GM12891 (cell line): ENCODE measurements at regions not wholly inside any gene's neighbourhood (a gene's known extent, or its start where the extent isn't known, plus 50 kb on each side); places are given as distances from the start of the nearest gene placed in this dataset.

Experiments used
- POLR2A ChIP-seq: IDR thresholded peaks from 2 replicates; pipeline ENCODE4 v1.6.1; 2011; ENCODE audit warnings: low read depth, low read length, control low read depth
- POLR2AphosphoS5 ChIP-seq: IDR thresholded peaks from 2 replicates; pipeline ENCODE4 v1.6.1; 2011; ENCODE audit warnings: low read depth, low read length, control low read depth

DNA sequence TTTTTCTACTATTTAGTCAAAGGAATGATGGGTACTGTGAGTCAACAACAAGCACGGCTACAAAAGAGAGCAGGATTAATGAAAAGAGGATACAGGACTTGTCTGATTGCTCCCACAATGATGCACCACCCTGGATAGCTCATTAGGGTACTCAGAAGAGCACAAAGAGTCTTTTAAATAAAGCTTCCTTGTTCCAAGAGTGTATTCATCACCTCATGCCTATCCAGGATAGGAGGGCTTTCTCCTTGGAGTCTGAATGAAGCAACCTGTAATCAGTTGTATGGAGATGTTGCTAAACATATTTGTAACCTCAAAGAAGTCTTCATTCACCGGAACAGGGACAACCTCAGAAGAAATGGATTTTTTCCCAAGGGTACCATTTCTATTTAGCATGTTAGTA lies 219.5 kb upstream of the TMEM161B start:
- TF ChIP-seq POLR2A = no peak
- no peak for TF ChIP-seq POLR2AphosphoS5
